H9 (cell line): ENCODE measurements at regions not wholly inside any gene's neighbourhood (a gene's known extent, or its start where the extent isn't known, plus 50 kb on each side); places are given as distances from the start of the nearest gene placed in this dataset.

Experiments
- DNase-seq: peaks from one replicate; pipeline ENCODE4 v3.0.0-alpha.2; 2017
- H2AFZ ChIP-seq: one replicate; pipeline ENCODE4 v1.6.1; 2013; ENCODE audit warnings: mild to moderate bottlenecking, low read length, control low read depth, moderate library complexity
- H2AK5ac ChIP-seq: 2 replicates; pipeline ENCODE4 v1.6.1; 2013; ENCODE audit warnings: low read length, control low read depth, mixed read lengths; ENCODE audit not compliant: insufficient read length
- H2BK120ac ChIP-seq: one replicate; pipeline ENCODE4 v1.6.1; 2013; ENCODE audit warnings: low read depth, mild to moderate bottlenecking, low read length, control low read depth, inconsistent platforms; ENCODE audit not compliant: poor library complexity, severe bottlenecking
- H2BK12ac ChIP-seq: 2 replicates; pipeline ENCODE4 v1.6.1; 2013; ENCODE audit warnings: low read length, control low read depth, mixed read lengths, low read depth; ENCODE audit not compliant: insufficient read length
- H2BK15ac ChIP-seq: 2 replicates; pipeline ENCODE4 v1.6.1; 2013; ENCODE audit warnings: low read depth, low read length, control low read depth
- H2BK20ac ChIP-seq: one replicate; pipeline ENCODE4 v1.6.1; 2013; ENCODE audit warnings: low read depth, mild to moderate bottlenecking, low read length, control low read depth, inconsistent platforms; ENCODE audit not compliant: poor library complexity, severe bottlenecking
- H2BK5ac ChIP-seq: 2 replicates; pipeline ENCODE4 v1.6.1; 2013; ENCODE audit warnings: low read length, control low read depth, mixed read lengths; ENCODE audit not compliant: insufficient read length
- H3K14ac ChIP-seq: 2 replicates; pipeline ENCODE4 v1.6.1; 2013; ENCODE audit warnings: low read length, control low read depth; ENCODE audit not compliant: insufficient read depth
- H3K18ac ChIP-seq: 2 replicates; pipeline ENCODE4 v1.6.1; 2013; ENCODE audit warnings: low read depth, mild to moderate bottlenecking, mixed read lengths, low read length, control low read depth; ENCODE audit not compliant: insufficient read length
- H3K23ac ChIP-seq: 2 replicates; pipeline ENCODE4 v1.6.1; 2013; ENCODE audit warnings: low read length, control low read depth, mixed read lengths, low read depth; ENCODE audit not compliant: insufficient read length
- H3K23me2 ChIP-seq: 2 replicates; pipeline ENCODE4 v1.6.1; 2013; ENCODE audit warnings: low read depth, mild to moderate bottlenecking, mixed read lengths, low read length, control low read depth; ENCODE audit not compliant: insufficient read length, poor library complexity, severe bottlenecking
- H3K27ac ChIP-seq: 2 replicates; pipeline ENCODE4 v1.5.1; 2013; ENCODE audit warnings: low read length, control low read depth, mixed read lengths, low read depth; ENCODE audit not compliant: insufficient read length
- H3K27me3 ChIP-seq: 2 replicates; pipeline ENCODE4 v1.6.1; 2013; ENCODE audit warnings: low read length, control low read depth, inconsistent platforms; ENCODE audit not compliant: insufficient read depth
- H3K4ac ChIP-seq: 2 replicates; pipeline ENCODE4 v1.6.1; 2013; ENCODE audit warnings: low read depth, mild to moderate bottlenecking, control low read depth, inconsistent platforms, low read length, moderate library complexity
- H3K4me1 ChIP-seq: 2 replicates; pipeline ENCODE4 v1.6.1; 2013; ENCODE audit warnings: low read length, control low read depth, inconsistent platforms; ENCODE audit not compliant: insufficient read depth
- H3K4me2 ChIP-seq: 2 replicates; pipeline ENCODE4 v1.6.1; 2013; ENCODE audit warnings: low read length, control low read depth, mixed read lengths; ENCODE audit not compliant: insufficient read length, insufficient read depth
- H3K56ac ChIP-seq: 2 replicates; pipeline ENCODE4 v1.6.1; 2013; ENCODE audit warnings: low read depth, mild to moderate bottlenecking, mixed read lengths, low read length, control low read depth; ENCODE audit not compliant: insufficient read length
- H3K79me1 ChIP-seq: 2 replicates; pipeline ENCODE4 v1.6.1; 2013; ENCODE audit warnings: low read depth, mild to moderate bottlenecking, moderate library complexity, low read length, control low read depth, inconsistent platforms; ENCODE audit not compliant: insufficient read depth, poor library complexity, severe bottlenecking
- H3K79me2 ChIP-seq: 2 replicates; pipeline ENCODE4 v1.6.1; 2013; ENCODE audit warnings: low read length, control low read depth, inconsistent platforms; ENCODE audit not compliant: insufficient read depth
- H3K9ac ChIP-seq: 2 replicates; pipeline ENCODE4 v1.6.1; 2013; ENCODE audit warnings: low read length, control low read depth, mixed read lengths; ENCODE audit not compliant: insufficient read length; ENCODE audit errors: extremely low read depth
- H3K9me3 ChIP-seq: one replicate; pipeline ENCODE4 v1.6.1; 2013; ENCODE audit warnings: low read depth, low read length, inconsistent platforms; ENCODE audit not compliant: control insufficient read depth
- H3T11ph ChIP-seq: one replicate; pipeline ENCODE4 v1.6.1; 2013; ENCODE audit warnings: mild to moderate bottlenecking, low read length, control low read depth, inconsistent platforms
- H4K20me1 ChIP-seq: one replicate; pipeline ENCODE4 v1.6.1; 2013; ENCODE audit not compliant: control insufficient read depth, insufficient read length, insufficient read depth
- H4K5ac ChIP-seq: 2 replicates; pipeline ENCODE4 v1.6.1; 2013; ENCODE audit warnings: low read depth, mild to moderate bottlenecking, mixed read lengths, low read length, control low read depth; ENCODE audit not compliant: insufficient read length
- H4K8ac ChIP-seq: replicated peaks from 2 replicates; pipeline ENCODE4 v1.6.1; 2013; ENCODE audit warnings: low read length, control low read depth, mixed read lengths, low read depth; ENCODE audit not compliant: insufficient read length
- H4K91ac ChIP-seq: 2 replicates; pipeline ENCODE4 v1.6.1; 2013; ENCODE audit warnings: low read depth, mild to moderate bottlenecking, moderate library complexity, mixed read lengths, low read length, control low read depth; ENCODE audit not compliant: insufficient read length
- H3K27ac Mint-ChIP-seq, 3 experiments: 2 replicates in 2 of 3; 3 replicates in 1 of 3; pipeline ENCODE4 v1.8.0; 2020 to 2021; ENCODE audit warnings: mixed read lengths in 3 of 3, mild to moderate bottlenecking in 1 of 3, moderate library complexity in 1 of 3
- H3K27me3 Mint-ChIP-seq: 2 replicates; pipeline ENCODE4 v1.8.0; 2021; ENCODE audit warnings: low read depth, mild to moderate bottlenecking, moderate library complexity, mixed read lengths
- H3K36me3 Mint-ChIP-seq, 3 experiments: 2 replicates in 2 of 3; 3 replicates in 1 of 3; pipeline ENCODE4 v1.8.0; 2020 to 2021; ENCODE audit warnings: low read depth in 3 of 3, mixed read lengths in 3 of 3; ENCODE audit not compliant: insufficient read depth in 1 of 3
- H3K4me1 Mint-ChIP-seq, 2 experiments: 2 replicates each; pipeline ENCODE4 v1.8.0; 2020; ENCODE audit warnings: mixed read lengths in 2 of 2
- H3K4me3 Mint-ChIP-seq, 2 experiments: 2 replicates in 1 of 2; 3 replicates in 1 of 2; pipeline ENCODE4 v1.8.0; 2020 to 2021; ENCODE audit warnings: mild to moderate bottlenecking in 2 of 2, mixed read lengths in 2 of 2, moderate library complexity in 1 of 2
- H3K9me3 Mint-ChIP-seq, 2 experiments: 2 replicates in 1 of 2; 3 replicates in 1 of 2; pipeline ENCODE4 v1.8.0; 2020; ENCODE audit warnings: mild to moderate bottlenecking in 2 of 2, mixed read lengths in 2 of 2, moderate library complexity in 1 of 2
- CTCF ChIP-seq: fragments of 200-600 bp; sonication (generic); conservative IDR thresholded peaks from 3 replicates; pipeline ENCODE4 v1.8.0; 2021; ENCODE audit warnings: antibody characterized with exemption, mild to moderate bottlenecking
- WGBS: extraction: QIAGEN DNeasy Blood & Tissue Kit; methylation state at CpG from one replicate; pipeline ENCODE4 v1.1.7; 2013; ENCODE audit warnings: missing lambda C conversion rate, low lambda C conversion rate, mixed read lengths; ENCODE audit not compliant: insufficient read length; ENCODE audit errors: extremely low coverage; 5-methylcytosine and 5-hydroxymethylcytosine counted together

- H3K9me3 Mint-ChIP-seq, result no peaks in the 10 kb centered on the region
- Histone ChIP-seq H3K27ac (no peak overlapping the region), H4K20me1 (no peaks in the 10 kb centered on the region), H4K91ac (no peak overlapping the region), H3K18ac (no peak overlapping the region), H3K4ac (no peak overlapping the region), H2BK5ac (no peak overlapping the region), H3K79me1 (no peaks in the 10 kb centered on the region), H2BK12ac (no peak overlapping the region), H2AFZ (no peak overlapping the region), H3K4me1 (no peaks in the 10 kb centered on the region; the same call in 1 of the 2 replicates), H3K23me2 (no peaks in the 10 kb centered on the region), H2BK120ac (no peak overlapping the region), H3K27me3 (no peaks in the 10 kb centered on the region), H3K23ac (no peak overlapping the region), H3K14ac (no peak overlapping the region), H3K4me2 (no peak overlapping the region), H4K5ac (no peak overlapping the region), H3K9me3 (no peaks in the 10 kb centered on the region), H2BK15ac (no peak overlapping the region), H3T11ph (no peak overlapping the region), H3K79me2 (no peaks in the 10 kb centered on the region), H3K56ac (no peak overlapping the region), H4K8ac (no peak overlapping the region), H3K9ac (no peak overlapping the region), H2AK5ac (no peak overlapping the region), H2BK20ac (no peak overlapping the region)
- DNase-seq, result no peak
- H3K36me3 Mint-ChIP-seq, result no peaks in the 10 kb centered on the region
- no peak for TF ChIP-seq CTCF
- H3K4me1 Mint-ChIP-seq, result peaks cover 0 to 3% of the 10 kb centered on the region in 2 experiments; a peak in 2 of 4 replicates
- WGBS, result no CpG with 5 or more reads among the region's 6 CpGs
- no peak overlapping the region for H3K4me3 Mint-ChIP-seq
- peak overlapping the region in 1 of 3 experiments; percentile 77; a peak in 1 of 7 replicates for H3K27ac Mint-ChIP-seq
- no peaks in the 10 kb centered on the region for H3K27me3 Mint-ChIP-seq
These were observed 734.2 kb upstream of the KIF2B start for GRCh38 chr17:53088481-53088880.
